Activated CD4-positive, alpha-beta T cell treated with anti-CD3 and anti-CD28 coated beads, Interleukin-2, Interleukin-4, amounts not matched to agents 100 ng/mL and 50 ng/mL, durations not matched to agents 16 hours and 8 hours (primary cell): ENCODE measurements at regions not wholly inside any gene's neighbourhood (a gene's known extent, or its start where the extent isn't known, plus 50 kb on each side); places are given as distances from the start of the nearest gene placed in this dataset.

Experiments
- DNase-seq: peaks from one replicate; pipeline ENCODE4 v3.0.0-alpha.2; 2020; ENCODE audit warnings: low spot score

DNA sequence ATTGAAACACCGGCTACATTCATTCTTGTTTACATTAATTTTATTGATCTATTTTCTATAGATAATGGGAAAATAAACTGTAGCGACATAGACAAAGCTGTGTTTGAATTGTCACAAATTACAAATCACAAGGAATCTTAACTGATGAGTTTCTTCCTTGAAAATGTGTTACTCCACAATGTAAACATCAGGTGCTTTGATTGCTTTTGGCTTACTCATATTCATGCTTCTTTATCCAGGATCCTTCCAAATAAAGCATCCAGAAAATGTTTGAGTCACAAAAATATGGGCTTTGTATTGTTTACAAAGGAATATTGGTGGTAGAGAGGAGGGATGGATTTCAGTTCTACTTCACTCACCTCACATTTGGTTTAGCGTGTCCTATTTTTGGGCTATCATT is 64.0 kb downstream of the BMP2 start:
- DNase-seq = no peak

DNA sequence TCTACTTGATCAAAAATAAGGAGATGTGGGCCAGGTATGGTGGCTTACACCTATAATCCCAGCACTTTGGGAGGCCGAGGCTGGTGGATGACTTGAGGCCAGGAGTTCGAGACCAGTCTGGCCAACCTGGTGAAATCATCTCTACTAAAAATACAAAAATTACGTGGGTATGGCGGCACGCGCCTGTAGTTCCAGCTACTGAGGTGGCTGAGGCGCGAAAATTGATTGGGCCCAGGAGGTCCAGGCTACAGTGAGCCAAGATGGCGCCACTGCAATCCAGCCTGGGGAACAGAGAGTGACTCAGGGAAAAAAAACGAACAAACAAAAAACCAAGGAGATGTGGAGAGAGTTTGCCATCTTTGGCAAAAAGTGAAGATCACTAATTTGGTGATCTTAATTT is 65.3 kb downstream of the BMP2 start:
- DNase-seq = no peak

DNA sequence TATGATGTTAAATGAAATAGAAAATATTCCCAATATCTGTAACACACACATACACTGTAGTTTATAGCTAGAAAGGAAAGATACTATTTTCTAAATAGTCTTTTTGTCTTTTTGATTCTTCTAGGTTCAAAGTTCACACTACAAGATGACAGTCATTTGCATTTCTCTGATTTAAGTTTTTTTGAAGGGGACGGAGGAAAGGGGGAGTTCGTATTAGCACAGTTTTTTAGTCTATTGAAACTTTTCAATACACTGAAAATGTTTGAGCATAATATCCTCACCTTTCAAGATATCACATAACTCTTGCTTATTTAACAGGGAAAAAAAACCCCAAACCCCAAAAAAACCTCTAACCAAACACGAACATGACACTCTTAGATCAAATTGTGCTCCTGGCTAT is 68.1 kb downstream of the BMP2 start:
- DNase-seq = no peak

DNA sequence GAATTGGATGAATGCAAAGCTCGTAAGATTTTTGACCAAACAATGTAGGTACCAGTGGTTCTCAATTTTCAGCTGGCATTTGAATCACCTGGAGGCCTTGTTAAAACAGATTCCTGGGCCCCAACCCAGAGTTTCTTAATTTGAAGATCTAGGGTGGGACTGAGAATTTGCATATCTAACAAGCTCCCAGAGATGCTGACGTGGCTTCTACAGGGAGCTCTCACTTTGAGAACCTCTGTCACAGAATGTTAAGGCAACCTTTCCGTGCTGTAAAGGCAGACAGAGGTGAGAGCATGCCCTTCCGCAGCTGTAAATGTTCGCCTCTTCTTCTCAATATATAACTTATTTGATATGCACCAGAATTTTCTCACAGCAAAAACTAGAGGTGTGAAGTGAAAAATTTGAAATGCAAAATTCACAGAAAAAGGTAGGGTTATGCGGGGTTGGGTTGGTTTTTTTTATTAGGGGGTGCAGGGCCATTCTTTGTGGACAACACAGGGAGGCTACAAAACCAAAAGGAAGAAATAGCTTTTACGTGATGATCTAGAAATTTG is 69.4 kb downstream of the BMP2 start:
- DNase-seq = no peak

DNA sequence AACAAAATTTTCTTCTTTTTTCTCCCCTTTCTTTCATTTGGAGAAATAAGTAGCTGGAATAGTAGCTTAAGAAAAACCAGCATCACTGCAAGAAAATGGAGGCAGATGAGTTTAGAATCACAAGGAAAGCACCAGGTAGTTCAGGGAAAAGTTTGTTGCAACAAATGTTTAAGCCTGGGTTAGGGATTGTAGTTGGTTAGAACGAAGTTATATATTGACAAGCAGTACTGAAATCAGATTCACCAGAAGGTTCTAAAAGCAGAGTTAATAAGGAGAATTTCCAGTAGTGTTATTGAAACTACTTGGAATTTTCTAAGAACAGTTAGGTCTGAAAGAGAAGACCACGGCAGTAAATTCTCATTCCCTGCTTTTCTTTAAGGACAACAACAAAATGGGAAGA is 70.2 kb downstream of the BMP2 start:
- DNase-seq = no peak

DNA sequence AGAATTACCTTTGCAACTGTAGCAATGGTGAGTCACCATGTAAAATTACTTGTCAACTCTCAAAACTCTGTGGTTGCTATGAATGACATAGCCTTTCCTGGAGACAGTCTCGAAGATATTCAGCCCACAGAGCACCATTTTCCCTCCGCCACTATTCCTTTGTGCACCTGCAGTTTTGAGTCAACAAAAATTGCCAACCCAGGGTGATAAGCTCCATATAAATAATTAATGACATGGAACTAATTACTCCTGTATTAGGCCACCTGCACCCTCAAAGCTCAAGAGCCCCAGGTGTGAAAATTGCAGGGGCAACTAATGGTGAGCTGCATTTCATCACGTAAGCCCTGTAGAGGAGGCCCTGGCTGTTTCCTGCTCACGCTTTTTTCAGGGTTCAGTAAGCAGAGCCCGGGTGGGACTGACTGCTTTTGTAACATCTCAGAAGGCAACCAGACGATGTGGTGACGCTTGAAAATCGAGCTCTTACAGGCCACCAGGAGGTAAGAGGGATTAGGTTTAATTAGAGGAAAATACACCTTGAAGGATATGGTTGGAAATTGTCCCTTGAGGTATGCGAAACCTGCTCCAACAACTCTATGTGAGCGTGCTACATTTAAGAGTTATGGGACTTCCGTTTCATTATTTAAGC is 70.8 kb downstream of the BMP2 start:
- DNase-seq = peak; percentile 20

- DNase-seq = no peak
These were observed 73.6 kb downstream of the BMP2 start for GRCh38 chr20:6841128-6841527.

DNA sequence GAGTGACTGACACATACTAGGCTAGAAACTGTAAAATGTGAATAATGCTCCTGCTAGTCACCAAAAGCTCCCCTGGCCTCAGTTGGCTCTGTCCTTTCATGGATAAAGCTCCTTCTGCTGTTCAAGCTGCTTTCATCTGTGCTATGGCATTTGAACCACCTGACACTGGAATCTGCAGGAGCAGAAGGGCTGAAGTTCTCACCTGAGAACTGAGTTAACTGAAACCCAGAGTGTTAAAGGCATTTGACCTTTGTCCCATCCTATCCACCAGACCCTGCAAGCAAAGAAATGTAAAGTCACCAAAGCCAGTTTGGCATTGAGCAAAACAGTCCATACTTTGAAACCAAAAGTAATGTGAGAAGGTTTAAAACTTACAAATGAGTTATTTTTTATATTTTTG is 77.7 kb downstream of the BMP2 start:
- DNase-seq = no peak

- DNase-seq = no peak
These were observed 80.6 kb downstream of the BMP2 start for GRCh38 chr20:6848041-6848440.

DNA sequence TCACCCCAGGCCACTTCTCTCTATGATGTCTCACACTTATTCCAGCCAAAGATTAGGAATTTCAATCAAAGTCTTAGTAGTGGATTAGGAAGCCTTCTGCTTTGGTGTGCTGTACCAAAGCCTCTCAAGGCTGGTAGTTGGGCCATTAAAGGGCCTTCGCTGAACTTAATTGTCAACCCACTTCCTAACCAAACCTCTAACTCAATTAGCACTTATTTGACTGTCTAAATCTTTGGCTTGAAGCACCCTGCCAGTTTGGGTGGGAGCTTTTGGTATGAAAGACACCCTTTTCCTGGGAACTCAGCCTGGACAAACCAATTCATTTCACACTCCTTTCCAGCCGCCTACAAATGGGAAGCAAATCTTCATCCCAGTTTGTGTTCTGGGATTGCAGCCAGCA is 81.5 kb downstream of the BMP2 start:
- DNase-seq = no peak

DNA sequence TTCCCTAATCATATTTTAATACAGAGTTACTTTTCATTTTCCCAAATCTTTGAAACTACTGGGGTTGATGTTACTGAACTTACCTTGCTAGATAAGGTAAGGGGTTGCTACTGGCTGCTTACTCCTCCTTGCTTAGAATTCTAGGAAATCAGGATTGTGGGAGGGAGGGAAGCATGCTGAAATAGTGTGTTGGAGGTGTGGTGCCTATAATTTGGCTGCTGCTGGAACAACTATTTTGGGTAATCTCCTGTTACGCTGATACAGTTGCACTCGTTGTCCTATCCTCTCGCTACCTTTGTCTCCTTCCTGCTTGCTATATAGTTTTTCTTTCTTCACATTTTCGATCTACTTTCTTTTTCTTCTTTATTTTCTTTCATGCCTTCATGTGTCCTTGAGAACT is 83.7 kb downstream of the BMP2 start:
- no peak for DNase-seq

DNA sequence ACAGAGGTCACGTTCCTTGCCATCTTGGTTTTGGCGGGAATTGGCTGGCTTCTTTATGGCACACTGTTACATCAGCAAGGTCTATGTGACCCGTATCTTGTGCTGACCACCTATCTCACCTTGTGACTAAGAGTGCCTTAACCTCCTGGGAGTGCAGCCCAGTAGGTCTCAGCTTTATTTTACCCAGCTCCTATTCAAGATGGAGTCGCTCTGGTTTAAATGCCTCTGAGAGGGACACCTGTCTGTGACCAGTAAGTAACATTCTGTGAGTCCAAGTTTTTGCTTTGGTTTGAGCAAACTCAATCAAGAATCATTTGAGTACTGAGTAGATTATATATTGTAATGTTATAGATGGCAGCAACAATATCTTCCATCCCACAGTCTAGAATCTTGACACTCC is 85.0 kb downstream of the BMP2 start:
- no peak for DNase-seq

- DNase-seq = no peak
These were observed 87.6 kb downstream of the BMP2 start for GRCh38 chr20:6855104-6855503.

- no peak for DNase-seq
These were observed 88.3 kb downstream of the BMP2 start for GRCh38 chr20:6855796-6856195.

GRCh38 chr20:6857927-6858326 is 90.4 kb downstream of the BMP2 start:
- DNase-seq = no peak

DNA sequence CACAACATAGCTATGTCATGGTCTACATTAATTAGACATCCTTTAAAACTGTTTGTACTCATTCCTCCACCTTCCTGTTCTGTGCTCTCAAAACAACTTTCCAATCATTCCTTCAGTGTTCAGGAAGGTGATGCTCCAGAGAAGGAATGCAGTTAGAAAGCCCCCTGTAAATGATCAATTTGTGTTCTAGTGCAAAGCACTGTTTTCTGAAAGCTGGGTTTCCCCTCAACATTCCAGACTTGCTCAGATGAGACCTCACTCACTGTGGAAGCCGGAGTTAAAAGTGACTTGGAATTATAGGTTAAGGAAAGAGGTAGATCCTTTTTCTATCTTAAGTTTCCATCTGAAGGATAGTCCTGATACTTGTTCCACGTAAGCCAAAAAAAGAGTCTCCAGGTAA is 95.9 kb downstream of the BMP2 start:
- DNase-seq = no peak

GRCh38 chr20:6863798-6864201 is 96.3 kb downstream of the BMP2 start:
- DNase-seq = no peak

- DNase-seq = no peak
These were observed 97.3 kb downstream of the BMP2 start for GRCh38 chr20:6864740-6865139.

DNA sequence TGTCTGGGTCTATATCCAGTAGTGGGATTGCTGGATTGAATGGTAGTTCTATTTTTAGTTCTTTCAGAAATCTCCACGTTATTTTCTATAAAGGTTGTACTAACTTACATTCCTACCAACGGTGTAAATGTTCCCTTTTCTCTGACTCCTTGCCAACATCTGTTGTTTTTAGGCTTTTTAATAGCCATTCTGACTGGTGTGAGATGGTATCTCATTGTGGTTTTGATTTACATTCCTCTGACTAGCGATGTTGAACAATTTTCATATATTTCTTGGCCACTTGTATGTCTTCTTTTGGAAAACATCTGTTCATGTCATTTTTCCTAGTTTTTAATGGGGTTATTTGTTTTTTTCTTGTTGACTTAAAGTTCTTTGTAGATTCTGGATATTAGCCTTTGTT is 99.3 kb downstream of the BMP2 start:
- no peak for DNase-seq

- DNase-seq = no peak
These were observed 101.4 kb downstream of the BMP2 start for GRCh38 chr20:6868861-6869260.

GRCh38 chr20:6870559-6870958 is 103.1 kb downstream of the BMP2 start:
- DNase-seq = no peak

- DNase-seq = no peak
These were observed 110.1 kb downstream of the BMP2 start for GRCh38 chr20:6877633-6878032.

GRCh38 chr20:6882561-6883291 is 115.2 kb downstream of the BMP2 start:
- DNase-seq = no peak

DNA sequence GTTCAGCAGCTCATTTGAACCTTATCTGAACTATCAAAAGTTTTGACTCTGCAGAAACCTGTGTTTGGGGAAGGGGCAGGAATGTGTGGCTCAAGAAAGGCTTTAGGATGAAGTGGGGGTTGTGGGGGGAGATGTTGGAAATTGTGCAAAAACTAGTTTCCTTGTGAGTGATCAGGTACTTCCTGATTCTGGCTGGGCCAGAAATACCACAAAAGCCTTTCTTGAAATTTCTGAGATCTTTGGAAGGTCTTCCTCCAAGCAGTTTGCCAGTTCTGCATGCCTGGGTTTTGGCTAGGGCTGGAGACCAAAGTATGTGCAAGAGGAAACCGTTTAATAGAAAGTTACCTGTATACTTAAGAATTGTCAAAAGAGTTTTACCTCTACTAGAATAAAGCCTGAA is 116.6 kb downstream of the BMP2 start:
- DNase-seq = no peak
